ELF-1 (cell line): ENCODE measurements at regions not wholly inside any gene's neighbourhood (a gene's known extent, or its start where the extent isn't known, plus 50 kb on each side); places are given as distances from the start of the nearest gene placed in this dataset.

Experiments
- DNase-seq: peaks from one replicate; pipeline ENCODE4 v3.0.0-alpha.2; 2016; ENCODE audit warnings: low read depth, low spot score

DNA sequence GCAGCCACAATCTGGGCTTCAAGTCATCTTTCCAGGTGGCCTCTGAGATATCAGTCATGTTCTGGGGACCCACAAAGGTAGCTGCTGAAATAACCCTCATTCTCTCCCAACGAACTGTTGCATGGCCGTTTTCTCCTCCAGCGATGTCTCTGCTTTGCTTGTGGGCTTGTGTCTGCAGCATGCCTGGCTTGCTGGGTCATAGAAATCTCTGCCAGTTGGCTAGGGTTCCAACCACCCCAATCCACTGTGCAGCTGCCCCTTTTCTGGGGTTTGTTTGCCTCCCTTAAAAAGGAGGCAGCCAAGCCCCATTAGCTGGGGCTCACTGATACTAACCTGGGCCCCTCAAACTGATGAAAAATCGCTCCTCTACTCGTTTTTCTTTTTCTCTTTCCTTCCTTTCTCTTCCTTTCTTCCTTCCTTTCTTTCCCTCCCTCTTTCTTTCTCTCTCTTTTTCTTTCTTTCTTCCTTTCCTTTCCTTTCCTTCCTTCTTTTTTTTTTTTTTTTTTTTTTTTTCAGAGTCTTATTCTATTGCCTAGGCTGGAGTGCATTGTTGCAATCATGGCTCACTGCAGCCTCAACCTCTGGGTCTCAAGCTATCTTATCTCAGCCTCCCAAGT, 680.0 kb downstream of the EPHA4 start:
- no peak for DNase-seq

DNA sequence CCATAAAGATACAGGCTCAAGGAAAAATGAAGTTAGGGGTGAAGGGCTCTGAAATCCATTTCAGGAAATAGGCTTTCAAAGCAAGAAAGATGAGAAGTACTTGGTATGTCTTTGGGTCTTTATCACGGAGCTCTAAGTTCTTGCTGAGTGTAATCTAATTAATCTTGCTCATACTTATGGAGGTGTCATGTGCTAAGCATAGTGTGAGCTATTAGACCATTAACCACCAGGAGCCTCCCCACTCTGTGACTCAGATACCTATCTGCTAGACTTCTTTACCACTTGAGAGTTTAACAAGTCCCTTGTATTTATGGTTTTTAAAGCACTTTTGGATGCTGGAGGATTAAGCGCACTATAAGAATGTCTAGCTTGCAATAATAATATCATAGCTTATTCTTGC, 678.7 kb downstream of the EPHA4 start:
- DNase-seq, result no peak

DNA sequence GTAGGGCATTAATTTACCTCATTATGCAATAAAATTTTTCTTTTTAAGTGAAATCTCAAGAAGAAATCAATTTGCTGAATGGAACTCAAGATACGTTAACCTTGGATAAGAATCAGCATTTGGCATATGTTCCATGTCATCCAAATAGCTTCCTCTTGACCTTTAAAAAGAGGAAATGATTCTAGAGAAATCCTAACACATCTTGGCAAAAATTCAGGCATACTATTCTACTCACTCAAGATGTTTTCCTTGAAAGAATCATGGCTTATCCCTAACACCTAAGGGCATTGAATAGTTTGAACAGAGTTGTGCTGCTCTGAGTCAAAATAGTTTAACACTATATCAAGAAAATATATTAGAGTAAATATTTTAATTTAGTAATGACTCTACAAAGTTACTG, 678.0 kb downstream of the EPHA4 start:
- DNase-seq, result no peak

DNA sequence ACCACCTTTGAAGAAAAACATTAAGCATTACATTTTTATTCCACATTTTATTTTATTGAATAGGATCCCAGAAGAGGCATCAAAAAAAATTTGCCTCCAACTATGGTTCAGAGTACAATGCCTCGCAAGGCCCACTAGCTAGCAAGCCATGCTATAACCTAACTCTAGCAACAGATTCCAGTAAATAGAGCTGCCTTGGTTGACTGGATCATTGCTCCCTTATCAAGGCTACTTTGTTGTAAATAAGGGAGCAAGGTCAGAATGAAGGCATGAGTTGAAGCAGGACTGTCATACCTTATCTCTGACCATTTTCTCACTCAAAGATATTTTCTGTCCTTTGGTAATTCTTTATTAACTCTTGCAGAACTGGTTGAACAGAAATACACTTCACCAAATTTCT, 672.6 kb downstream of the EPHA4 start:
- no peak for DNase-seq

DNA sequence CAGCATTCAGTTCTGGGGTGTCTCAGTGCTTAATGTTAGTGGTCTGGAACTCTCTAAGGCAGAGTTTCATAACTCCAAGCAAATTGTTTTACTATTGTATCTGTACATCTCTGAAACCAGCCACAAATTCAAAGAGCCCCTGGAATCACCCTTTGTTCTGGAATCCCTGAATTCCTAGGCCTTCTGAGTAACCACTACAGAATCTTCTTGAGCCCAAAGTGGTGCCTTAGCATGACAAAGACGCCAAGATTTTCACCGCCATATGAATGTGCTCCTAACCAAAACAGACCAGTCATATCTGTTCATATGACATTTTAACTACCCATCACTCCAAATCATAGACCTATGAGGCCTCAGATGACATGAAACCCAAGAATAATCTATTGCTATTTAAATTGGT, 668.1 kb downstream of the EPHA4 start:
- DNase-seq, result no peak

DNA sequence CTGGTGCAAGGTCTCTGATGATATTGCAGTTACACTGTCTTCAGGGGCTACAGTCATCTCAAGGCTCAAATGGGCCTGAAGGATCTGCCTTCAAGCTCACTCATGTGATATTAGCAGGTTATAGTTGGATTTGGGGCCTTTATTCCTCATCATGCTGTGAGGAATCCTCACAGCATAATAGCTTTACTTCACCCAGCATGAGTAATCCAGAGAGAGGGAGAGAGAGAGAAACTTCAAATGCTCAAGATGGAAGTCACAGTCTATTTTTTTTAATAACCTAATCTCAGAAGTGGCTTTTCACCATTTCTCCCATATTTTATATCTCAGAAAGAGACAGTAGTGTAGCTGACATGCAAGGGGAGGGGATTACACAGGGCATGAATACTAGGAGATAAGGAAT, 658.7 kb downstream of the EPHA4 start:
- DNase-seq, result no peak

DNA sequence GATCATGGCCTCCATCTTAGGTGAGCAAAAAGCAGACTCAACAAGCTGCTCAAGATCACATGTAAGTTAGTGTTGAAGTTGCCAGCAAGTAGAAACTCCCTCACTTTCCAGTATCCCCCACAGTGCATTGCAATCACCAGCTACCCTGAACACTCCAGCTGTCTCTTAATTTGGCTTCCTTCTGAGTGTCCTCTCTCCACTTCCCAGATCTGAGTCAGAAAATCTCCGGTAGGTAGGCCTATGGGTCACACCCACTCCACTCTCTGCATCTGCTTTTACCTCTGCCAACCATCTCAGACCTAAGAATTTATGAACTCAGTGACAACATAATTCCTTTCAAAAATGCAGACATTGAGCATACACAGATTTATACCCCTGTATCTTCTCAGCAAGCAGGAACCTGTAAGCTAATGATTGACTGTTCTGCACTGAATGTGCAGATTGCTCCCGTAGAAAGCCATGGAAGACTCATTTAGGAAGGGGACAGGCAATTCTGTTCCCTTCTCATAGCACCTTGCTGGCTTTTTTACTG, 656.9 kb downstream of the EPHA4 start:
- no peak for DNase-seq

DNA sequence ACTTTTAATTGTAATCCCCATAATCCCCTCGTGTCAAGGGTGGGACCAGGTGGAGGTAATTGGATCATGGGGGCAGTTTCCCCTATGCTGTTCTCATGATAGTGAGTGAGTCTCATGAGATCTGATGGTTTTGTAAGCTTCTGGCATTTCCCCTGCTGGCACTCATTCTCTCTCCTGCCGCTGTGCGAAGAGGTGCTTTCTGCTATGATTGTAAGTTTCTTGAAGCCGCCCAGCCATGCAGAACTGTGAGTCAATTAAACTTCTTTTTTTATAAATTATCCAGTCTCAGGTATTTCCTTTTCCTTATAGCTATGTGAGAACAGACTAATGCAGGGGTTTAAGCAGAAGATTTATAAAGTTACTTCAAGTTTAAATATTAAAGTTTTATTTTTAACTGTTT, 655.2 kb downstream of the EPHA4 start:
- no peak for DNase-seq

DNA sequence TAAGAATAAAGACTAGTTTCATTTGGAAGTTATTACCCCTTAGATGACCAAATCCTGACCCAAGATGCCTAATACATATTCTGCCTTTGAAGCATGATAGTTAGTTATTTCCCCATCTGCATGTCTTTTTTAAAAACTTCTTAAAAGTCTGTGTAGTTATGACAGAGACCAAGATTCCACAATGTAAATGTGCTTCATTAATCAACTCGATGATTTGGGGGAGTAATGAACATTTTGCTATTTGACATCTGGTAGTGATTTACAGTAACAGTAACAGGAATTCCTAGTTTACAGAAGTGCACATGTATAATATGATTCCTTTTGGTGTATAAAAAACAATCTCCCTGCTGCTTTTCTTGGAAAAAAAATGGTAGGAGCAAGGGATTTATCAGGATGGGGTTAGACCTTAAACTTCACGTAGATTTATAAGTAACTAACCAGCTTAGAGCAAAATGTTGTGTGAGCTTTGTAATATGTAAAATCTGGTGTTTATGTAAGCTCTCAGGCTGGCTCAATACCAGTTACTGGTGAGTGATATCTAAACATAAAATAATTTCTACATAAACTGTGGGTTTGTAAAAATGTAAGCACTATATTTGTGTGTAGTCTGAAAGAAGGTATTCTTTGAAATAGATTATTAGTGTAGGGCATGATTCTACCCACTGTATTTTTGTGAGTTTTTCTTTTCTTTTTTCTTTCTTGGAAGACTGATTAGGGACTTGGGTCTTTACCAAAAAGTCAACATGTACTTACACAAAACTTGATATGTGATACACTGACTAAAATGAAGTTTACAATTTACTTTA, 641.6 kb downstream of the EPHA4 start:
- DNase-seq, result no peak

DNA sequence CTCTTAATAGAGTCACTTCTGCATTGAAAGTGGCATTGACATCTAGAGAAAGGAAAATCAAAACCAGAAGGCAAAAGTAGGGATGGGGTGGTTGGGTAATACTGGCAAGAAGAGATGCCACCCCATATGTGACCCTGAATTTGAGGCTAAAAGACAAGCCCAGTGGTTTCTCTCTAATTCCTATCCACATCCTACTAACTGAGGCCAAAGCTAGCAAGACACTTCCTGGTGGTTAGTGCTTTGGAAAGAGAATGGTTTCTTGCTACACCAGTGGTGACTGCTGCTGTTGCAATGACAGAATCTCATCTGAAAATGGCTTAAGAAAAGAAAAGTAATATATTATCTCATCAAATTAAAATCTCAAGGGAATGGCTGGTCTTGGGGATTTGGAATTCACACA, 640.6 kb downstream of the EPHA4 start:
- DNase-seq, result no peak

DNA sequence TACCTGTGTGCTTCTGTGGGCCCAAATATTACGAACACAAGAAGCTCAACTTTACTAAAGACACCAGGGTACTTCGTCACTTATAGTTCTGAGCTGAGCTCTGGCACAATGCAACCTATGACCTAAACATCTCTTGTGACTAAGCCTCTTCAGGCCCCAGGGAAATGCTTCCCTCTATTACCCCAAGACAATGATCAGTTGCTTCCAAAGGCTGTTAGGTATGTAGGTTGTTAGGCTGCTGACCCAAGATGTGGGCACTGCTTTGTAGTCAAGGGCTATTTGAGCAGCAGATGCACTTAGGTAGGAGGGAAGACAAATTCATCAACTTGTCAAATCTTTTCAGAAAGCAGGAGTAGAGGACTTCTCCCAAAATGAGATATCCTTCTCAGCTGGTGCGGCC, 640.1 kb downstream of the EPHA4 start:
- DNase-seq, result no peak

DNA sequence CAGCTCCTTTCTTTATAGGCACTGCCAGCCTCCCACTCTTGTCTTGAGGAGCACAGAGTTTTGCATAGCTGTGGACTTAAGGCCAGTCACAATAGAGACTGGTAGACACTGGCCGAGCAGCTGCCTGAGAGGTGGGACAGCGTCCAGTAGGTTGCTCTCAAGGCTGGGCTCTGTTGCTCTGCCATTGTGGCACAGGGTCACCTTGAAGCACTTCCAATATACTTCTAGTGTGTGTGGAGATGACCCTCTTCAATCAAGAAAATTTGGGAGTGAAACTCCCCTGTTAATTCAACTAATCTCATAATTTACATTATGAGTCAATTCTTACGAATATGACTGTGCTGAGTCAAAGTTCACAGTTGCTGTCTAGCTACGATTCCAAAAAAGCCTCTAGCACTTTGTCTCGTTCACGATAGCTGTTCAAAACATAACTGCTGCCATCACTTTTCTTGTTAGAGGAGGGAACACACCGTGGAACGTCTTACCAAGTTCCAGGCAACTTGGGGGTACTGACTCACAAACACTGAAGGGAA, 636.2 kb downstream of the EPHA4 start:
- DNase-seq, result no peak

DNA sequence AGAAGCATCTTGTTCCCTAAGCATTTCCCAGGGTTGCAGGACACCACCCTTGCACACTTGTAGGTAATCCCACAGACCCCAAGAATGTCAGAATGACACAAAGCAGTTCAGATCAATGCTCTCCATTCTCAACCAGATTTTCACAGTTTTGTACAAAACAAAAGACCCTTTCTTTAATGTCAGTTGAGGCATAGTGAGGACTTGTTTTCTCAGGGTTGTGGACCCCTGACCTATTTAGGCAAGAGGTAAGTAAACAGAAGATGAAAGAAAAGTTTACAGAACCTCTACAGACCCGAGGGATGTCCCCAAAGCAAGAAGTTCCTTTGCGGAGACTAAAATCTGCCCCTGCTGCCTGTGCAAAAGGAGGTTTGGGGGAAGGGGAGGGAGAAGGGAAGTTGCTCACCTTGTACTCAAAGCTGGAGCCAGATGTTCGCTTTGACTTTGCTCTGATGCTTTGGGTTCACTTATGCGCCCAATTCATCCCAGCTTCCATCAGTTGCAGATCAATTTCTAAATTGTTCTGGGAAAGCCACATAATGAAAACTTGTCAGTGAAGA, 635.4 kb downstream of the EPHA4 start:
- DNase-seq, result no peak

DNA sequence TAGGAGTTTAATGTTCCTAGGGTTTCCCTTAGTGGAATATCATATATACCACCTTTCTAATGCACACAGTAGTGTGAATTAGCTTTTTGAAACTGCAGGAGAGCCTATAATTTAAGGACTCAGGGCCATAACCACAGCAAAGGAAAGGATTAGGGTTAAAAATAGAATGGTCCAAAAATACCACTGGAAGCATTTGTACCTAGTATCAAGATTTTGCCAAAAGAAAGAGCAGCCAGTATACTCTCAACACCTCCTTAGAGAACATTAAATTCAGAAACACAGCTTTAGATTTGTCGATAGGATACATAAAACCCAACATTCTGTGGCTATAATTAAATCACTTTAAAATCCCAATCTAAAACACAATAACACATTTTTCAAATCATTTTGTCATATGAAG, 634.9 kb downstream of the EPHA4 start:
- DNase-seq, result no peak

DNA sequence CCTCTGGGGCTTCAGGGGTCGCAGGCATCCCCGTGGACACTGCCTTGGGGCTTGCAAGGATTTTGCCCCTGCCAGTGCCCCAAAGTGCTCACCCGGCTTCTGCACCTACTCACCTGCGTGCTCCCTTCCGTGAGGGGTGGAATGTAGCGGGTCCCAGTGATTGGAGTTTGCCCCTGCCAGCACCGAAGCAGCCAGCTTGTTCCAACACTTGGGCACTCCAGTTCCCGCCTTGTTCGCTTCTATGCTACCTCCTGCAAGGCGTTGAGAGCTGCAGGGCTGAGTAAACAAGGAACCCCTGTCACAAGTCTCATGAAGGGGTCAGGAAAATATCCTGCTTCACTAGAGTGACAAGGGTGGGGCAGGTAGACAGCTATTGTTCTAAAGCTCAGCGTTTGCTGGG, 631.5 kb downstream of the EPHA4 start:
- no peak for DNase-seq

DNA sequence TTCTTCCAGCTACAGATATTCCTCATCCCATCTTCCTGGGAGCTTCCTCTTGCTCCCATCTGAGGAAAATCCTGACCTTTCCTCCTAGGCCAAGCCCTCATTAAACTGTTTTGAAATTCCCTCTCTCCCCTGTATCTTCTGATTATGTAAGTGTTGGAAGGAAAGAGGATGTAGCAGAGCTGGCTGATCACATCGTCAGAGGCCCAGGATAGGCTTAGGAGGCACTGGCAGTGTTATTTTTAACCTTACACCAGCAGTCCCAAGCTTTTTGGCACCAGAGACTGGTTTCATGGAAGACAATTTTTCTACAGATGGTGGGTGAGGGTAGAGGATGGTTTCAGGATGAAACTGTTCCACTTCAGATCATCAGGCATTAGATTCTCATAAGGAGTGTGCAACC, 630.4 kb downstream of the EPHA4 start:
- DNase-seq, result no peak

DNA sequence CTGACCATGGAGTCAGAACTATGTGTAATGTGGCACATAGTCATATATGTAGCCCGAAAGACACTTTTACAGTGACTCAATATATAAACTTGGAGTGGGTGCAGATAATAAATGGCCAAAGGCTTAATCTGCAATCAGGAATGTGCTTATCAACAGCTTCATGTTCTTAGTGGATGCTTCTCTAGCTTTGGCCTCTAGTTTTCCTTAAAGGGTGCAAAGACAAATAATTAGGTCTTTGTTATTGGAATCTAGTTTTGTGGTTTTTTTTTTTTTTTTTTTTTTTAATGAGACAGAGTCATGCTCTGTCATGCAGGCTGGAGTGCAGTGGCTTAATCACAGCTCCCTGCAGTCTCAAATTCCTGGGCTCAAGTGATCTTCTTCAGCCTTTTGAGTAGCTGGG, 625.6 kb downstream of the EPHA4 start:
- DNase-seq, result no peak

DNA sequence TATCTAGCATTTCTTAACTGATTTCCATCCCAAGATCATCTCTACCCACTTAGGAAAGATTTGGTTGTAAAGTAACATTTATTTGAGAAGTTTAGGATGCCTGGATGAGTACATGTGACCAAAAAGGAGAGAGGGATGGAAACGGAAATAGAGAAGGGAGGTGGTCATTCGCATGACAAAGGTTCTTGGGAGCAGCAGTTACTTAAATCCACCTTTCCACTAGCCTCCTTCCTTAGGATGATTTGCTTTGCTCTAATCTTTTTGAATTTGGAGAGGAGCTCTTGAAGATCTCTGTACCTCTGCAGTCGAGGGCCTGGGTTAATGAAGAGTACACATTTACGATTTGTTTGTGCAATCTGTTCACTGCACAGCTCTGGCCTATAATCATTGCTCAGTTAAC, 623.5 kb downstream of the EPHA4 start:
- DNase-seq, result no peak

DNA sequence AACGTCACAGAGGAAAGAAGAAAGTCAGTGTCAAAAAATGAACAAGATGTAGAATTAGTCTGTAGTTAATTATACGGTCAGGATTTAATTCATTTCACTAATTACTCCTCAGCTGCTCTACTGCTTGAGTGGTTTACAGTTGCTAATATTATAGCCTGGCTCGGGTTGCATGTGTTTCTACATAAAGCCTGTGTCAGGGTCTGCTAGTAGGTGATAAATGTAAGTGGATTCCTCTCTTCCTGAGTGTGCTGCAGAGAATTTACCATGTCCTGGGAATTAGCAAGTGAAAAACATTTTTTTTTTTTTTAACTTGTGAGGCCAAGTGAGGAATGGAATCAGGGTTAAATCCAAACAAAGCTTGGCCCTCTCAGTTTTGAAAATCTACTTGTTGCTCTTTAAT, 622.6 kb downstream of the EPHA4 start:
- DNase-seq, result no peak

DNA sequence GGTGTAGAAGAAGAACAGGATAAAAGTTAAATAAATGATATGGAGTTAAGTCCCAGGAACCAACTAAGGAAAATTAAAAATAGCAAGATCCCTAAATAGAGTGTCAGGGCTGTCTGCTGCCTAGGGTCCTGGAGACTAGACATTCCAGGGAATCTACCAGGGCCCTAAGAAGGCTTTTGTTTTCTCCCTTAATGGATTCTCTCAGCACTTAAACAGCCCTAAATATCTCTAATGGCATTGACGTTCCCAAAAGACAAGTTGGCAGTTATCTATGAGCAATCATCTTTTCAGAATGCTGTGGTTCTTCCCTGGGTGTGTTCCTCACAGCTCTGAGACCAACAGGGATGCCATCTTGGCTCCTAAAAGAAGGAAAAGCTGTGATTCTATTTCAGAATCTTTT, 616.3 kb downstream of the EPHA4 start:
- DNase-seq, result no peak

DNA sequence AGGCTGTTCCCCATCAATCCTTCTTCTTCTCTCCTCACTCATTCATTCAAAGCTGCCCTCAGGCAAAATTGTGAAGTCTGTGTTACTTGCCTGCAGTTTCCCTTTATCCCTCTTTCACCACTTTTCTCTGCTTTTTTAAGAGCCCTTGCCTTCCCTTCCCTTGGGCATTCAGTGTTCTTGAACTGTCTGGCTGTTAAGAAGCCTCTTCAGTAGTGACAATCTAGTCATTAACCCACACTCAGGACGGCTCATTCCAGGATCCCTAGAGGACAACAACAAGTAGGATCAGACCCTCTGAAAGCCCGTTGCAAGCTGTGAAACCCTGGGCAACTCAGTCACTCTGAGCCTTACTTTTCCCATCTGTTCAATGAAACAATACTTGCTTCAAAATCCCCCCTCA, 615.7 kb downstream of the EPHA4 start:
- peak; percentile 14 for DNase-seq

DNA sequence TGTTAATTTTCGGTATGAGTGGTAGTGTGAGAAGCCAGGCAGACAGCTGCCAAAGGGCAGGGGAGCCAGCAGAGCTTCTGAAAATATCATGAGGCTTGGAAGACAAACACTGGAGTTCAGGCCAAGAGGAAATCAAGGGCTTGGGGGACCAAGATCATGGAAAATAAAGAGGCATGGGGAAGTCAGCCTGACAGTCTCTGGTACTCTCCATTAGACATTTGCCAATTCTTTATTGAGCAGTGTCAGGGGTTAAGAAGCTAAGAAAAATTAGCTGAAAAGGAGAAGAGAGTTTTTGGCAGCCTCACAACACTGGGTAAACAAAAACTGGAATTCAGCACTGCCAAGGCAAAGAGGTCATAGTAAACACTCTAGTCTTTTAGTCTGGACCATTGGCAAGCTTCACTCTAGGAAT, 612.7 kb downstream of the EPHA4 start:
- DNase-seq, result no peak
